ENCODE measurements at regions not wholly inside any gene's neighbourhood (a gene's known extent, or its start where the extent isn't known, plus 50 kb on each side); places are given as distances from the start of the nearest gene placed in this dataset.
"Not testable (repeated sequence)": the region's sequence is repeated elsewhere in the genome, so short reads cannot be mapped to it uniquely, and the experiment has no call there.

DNA sequence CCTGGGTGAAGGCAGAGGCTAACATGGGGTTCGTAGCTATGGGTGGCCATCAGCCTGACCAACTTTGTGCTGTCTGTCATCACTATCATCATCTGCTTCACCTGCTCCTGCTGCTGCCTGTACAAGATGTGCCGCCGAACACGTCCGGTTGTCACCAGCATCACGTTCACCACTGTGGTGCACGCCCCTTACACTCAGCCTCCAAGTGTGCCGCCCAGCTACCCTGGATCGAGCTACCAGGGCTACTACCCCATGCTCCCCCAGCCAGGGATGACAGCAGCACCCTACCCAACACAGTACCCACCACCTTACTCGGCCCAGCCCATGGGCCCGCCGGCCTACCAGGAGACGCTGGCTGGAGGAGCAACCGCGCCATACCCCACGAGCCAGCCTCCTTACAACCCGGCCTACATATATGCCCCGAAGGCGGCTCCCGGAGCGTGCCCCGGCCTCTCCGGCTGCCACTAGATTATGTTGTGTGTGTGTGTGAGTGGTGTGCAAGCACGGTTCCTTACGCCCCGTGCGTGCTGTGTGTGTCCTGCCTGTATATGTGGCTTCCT, 213.4 kb upstream of the XIST start:
- no peak for DNase-seq (ENCODE audit: low read depth)

DNA sequence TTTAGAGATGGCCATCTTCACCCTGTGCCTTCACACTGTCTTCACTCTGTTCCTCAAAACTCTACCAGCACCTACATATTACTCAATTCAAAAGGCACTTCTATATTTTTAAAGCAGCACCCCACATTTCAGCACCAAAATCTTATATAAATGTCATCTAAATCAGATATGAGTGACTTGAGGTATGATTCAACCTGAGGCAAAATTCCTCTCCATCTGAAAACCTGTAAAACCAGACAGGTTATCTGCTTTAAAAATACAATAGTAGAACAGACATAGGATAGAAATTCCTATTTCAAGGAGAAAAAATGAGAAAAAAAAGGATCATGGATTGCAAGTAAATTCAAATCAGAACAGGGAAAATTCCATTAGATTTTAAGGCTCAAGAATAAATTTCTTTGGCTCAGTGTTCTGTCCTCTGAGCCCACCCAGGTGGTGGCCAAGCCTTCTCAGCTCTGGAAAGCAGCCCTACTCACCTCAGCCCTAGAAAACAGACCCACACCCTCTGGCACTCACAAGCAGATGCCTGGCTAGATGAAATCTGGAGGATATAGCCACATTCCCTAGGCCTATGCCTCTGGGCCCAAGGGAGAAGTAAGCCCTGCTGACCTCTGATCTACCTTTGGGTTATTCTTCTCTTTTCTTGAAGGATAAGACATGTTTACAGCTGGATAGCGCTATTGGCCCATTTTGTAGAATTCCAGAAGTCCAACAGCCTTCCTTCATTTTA, 211.1 kb upstream of the XIST start:
- DNase-seq (ENCODE audit: low read depth), result no peak

GRCh38 chrX:74061879-74062278, 209.4 kb upstream of the XIST start:
- no peak for DNase-seq (ENCODE audit: low read depth)

- no peak for DNase-seq (ENCODE audit: low read depth)
Measured at GRCh38 chrX:74049126-74049525, 196.6 kb upstream of the XIST start.

GRCh38 chrX:74034066-74034465, 181.6 kb upstream of the XIST start:
- DNase-seq (ENCODE audit: low read depth), result not testable (repeated sequence)

DNA sequence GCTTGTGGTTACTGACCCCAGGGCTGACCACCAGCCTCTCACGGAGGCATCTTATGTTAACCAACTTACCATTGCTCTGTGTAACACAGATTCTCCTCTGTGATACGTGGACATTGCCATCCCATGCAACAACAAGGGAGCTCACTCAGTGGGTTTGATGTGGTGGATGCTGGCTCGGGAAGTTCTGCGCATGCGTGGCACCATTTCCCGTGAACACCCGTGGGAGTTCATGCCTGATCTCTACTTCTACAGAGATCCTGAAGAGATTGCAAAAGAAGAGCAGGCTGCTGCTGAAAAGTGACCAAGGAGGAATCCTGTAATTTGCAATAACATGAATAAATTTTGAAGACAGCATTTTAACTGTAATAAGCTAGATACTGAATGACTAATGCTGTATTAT, 179.0 kb upstream of the XIST start:
- not testable (repeated sequence) for DNase-seq (ENCODE audit: low read depth)

DNA sequence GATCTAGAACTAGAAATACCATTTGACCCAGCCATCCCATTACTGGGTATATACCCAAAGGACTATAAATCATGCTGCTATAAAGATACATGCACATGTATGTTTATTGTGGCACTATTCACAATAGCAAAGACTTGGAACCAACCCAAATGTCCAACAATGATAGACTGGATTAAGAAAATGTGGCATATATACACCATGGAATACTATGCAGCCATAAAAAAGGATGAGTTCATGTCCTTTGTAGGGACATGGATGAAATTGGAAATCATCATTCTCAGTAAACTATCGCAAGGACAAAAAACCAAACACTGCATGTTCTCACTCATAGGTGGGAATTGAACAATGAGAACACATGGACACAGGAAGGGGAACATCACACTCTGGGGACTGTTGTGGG, 178.3 kb upstream of the XIST start:
- not testable (repeated sequence) for DNase-seq (ENCODE audit: low read depth)

- not testable (repeated sequence) for DNase-seq (ENCODE audit: low read depth)
Measured at GRCh38 chrX:74025145-74025544, 172.6 kb upstream of the XIST start.

GRCh38 chrX:74023203-74023602, 170.7 kb upstream of the XIST start:
- DNase-seq (ENCODE audit: low read depth), result no peak

DNA sequence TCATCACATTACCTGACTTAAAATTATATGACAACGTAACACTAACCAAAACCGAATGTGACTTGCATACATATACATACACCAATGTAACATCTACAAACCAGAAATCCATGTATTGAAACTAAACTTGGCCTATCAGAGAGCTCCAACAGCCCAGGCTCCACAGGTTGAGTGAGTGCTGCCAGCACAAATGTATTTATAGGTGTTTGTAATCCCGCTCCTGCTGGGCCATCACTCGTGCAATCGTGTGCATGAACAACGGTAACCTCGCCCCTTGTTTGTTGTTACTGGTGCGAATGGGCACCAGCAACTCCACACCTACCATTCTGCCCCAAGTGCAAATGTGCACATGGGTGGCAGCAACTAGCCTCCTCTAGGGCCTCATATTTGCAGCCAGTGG, 165.7 kb upstream of the XIST start:
- no peak for DNase-seq (ENCODE audit: low read depth)

- peak; percentile 27 for DNase-seq (ENCODE audit: low read depth)
Measured at GRCh38 chrX:74015379-74016019, 163.0 kb upstream of the XIST start.

- no peak for DNase-seq (ENCODE audit: low read depth)
Measured at GRCh38 chrX:74009041-74009440, 156.5 kb upstream of the XIST start.

DNA sequence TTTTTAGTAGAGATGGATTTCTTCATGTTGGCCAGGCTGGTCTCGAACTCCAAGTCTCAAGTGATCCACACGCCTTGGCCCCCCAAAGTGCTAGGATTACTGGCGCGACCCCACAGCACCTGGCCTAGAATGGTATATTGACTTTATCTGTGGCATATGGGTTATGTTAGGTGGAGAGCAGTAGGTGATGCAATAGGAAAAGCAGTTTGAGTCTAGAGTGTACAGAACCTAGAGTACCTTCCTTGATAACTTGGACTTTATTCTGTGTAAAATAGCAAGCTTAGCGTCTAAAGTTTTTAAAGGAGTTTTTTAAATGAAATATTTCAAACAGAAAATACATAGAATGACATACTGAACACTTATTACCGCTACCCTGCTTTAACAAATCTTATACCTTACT, 139.5 kb upstream of the XIST start:
- no peak for DNase-seq (ENCODE audit: low read depth)

DNA sequence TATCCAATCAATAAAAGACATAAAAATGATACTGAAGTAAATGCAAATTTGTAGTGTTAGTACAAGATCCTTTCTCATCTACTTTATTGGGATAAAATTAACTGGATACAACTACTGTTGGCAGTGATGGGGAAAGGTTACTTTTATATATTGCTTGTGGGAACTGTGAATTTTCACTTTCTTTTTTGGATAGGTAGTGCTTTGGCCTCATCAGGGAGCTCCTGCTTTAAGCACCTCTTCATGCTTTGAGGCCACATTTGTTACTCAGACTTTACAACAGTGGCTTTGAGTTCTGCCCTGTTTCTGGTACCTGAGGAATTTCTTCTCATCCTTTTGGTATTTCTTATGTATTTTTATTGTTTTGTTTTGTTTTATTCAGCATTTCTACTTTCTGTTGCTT, 134.7 kb upstream of the XIST start:
- no peak for DNase-seq (ENCODE audit: low read depth)

- DNase-seq (ENCODE audit: low read depth), result no peak
Measured at GRCh38 chrX:73979551-73980131, 127.1 kb upstream of the XIST start.

DNA sequence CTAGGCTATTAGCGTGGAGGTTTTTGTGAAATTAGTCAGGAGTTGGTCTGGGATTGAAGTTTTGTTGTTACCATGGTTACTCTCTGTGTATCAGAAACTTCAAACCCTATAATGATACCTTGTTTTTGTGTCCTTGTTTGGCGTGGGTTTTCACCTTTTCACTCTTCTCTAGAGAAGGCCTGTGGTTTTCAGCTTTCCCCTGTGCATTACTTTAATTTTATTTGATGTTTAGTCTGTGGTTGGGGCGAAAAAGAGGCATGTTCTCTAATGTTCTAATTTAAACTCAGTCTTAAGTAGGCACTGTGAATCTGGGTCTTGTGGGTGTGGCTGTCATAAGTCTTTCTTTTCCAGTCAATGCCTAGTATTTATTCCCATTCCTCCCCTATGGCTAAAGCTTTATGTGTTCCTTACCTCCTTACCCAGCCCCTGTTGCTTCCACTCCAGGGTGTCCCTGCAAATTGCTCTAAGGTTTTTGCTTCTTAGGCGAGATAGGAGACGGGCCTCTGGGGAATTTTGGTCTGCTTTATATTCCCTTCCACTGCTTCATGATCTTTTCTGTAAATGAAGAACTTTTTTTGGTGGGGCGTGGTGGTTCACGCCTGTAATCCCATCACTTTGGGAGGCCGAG, 125.1 kb upstream of the XIST start:
- no peak for DNase-seq (ENCODE audit: low read depth)

- DNase-seq (ENCODE audit: low read depth), result not testable (repeated sequence)
Measured at GRCh38 chrX:73967461-73967860, 114.9 kb upstream of the XIST start.

- no peak for DNase-seq (ENCODE audit: low read depth)
Measured at GRCh38 chrX:73965833-73966232, 113.3 kb upstream of the XIST start.

DNA sequence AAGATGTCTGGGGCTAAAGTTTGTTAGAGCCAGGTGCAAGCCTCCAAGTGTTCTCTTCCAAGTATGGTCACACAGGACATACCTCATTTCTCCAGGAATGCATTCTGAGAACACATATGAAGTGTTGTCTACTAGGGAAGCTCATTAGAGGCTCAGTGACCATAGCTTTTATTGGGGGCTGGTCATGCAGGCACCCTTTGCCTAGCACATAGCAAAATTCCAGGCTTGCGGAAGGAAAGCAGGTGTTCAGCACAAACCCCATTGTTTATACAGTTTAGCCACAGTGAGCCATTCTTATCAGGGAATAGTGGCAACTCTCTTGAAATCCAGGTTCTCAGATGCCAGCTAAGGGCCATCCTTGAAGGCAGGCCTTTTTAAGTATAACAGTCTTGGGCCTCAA, 112.1 kb upstream of the XIST start:
- DNase-seq (ENCODE audit: low read depth), result no peak

DNA sequence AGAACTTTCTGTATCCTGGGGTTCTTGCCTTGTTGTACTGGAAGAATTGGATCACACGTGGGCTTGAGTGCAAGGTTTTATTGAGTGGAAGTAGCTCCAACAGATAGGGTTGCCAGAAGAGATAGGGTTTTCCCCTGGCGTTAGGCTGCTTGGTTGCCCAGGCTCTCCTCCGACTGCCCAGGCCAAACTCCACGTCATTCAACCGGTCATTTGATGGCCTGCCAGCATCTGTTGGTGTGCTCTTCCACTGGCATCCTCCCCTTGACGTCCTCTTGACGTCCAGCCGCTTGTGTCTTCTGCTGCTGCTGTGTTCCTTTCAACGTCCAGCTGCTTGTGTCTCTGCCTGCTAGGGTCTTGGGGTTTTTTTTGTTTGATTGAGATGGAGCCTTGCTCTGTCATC, 111.2 kb upstream of the XIST start:
- no peak for DNase-seq (ENCODE audit: low read depth)

DNA sequence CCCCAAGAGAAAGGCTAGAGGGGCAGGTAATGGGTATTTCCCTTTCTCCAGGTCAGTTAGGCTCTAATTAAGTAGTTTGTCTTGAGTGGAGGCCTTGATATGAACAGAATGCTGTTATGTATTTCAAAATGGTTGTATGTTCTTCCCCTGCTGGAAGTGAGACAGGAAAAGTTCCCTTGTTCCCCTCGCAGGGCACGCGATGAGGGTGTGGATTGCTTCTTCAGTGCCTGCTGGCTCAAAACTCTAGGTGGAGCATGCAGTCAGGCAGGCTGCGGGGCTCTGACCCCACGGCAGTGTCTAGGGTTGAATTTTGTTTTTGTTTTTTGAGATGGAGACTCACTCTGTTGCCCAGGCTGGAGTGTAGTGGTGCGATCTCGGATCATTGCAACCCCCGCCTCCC, 110.4 kb upstream of the XIST start:
- DNase-seq (ENCODE audit: low read depth), result no peak

DNA sequence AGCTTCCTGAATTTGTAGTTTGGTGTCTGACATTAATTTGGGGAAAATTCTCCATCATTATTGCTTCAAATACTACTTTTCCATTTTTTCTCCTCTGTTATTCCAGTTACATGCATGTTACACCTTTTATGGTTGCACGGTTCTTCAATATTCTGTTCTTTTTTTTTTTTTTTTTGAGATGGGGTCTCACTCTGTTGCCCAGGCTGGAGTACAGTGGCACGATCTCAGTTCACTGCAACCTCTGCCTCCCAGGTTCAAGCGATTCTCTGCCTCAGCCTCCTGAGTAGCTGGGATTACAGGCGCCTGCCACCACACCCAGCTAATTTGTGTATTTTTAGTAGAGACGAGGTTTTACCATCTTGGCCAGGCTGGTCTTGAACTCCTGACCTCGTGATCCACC, 109.4 kb upstream of the XIST start:
- not testable (repeated sequence) for DNase-seq (ENCODE audit: low read depth)

DNA sequence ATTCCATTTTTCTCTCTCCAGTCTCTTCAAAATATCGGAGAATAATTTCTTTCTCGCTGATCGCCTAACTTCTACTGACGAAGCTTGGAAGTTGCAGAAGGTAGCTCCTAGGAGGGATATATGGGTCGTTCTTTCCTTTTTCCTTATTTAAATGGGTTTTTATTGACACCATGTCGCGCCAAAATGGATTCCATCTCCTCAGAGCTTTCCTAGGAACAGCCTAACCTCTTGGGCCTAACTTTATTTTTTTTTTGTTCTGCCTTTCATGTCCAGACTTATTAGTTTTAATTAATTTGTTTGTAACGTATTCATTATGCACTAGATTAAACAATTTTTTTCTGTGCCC, 92.0 kb upstream of the XIST start:
- DNase-seq (ENCODE audit: low read depth), result no peak

Data from stimulated activated CD8-positive, alpha-beta memory T cell treated with anti-CD3 and anti-CD28 coated beads, Interleukin-15, amount 100 ng/mL, for 1 hour (primary cell).